HEK293 (cell line): ENCODE measurements at regions not wholly inside any gene's neighbourhood (a gene's known extent, or its start where the extent isn't known, plus 50 kb on each side); places are given as distances from the start of the nearest gene placed in this dataset.

Experiments used
- CTCF ChIP-seq: fragments of 450-650 bp; formaldehyde crosslinking; IDR thresholded peaks from 2 replicates; pipeline ENCODE4 v1.5.1; 2016; ENCODE audit warnings: missing biosample characterization, missing genetic modification characterization
- GLI4 ChIP-seq: fragments of 450-650 bp; formaldehyde crosslinking; IDR thresholded peaks from 2 replicates; pipeline ENCODE4 v1.5.1; 2016; ENCODE audit warnings: missing biosample characterization, missing genetic modification characterization
- REST ChIP-seq: fragments of 450-650 bp; formaldehyde crosslinking; IDR thresholded peaks from 2 replicates; pipeline ENCODE4 v1.5.1; 2016; ENCODE audit warnings: missing biosample characterization, missing genetic modification characterization
- YY1 ChIP-seq: fragments of 450-650 bp; formaldehyde crosslinking; IDR thresholded peaks from 2 replicates; pipeline ENCODE4 v1.5.1; 2018; ENCODE audit warnings: missing biosample characterization, missing genetic modification characterization
- ZBTB7A ChIP-seq: fragments of 450-650 bp; formaldehyde crosslinking; IDR thresholded peaks from 2 replicates; pipeline ENCODE4 v1.5.1; 2016; ENCODE audit warnings: low read depth, missing biosample characterization, missing genetic modification characterization
- ZEB2 ChIP-seq: fragments of 450-650 bp; formaldehyde crosslinking; IDR thresholded peaks from 2 replicates; pipeline ENCODE4 v1.5.1; 2016; ENCODE audit warnings: missing biosample characterization, missing genetic modification characterization
- ZNF138 ChIP-seq: fragments of 450-650 bp; formaldehyde crosslinking; IDR thresholded peaks from 2 replicates; pipeline ENCODE4 v1.5.1; 2016; ENCODE audit warnings: missing biosample characterization, missing genetic modification characterization, borderline replicate concordance
- ZNF155 ChIP-seq: fragments of 450-650 bp; formaldehyde crosslinking; IDR thresholded peaks from 2 replicates; pipeline ENCODE4 v1.5.1; 2016; ENCODE audit warnings: missing biosample characterization, missing genetic modification characterization
- ZNF292 ChIP-seq: fragments of 450-650 bp; formaldehyde crosslinking; IDR thresholded peaks from 2 replicates; pipeline ENCODE4 v1.5.1; 2016; ENCODE audit warnings: low read depth, missing biosample characterization, missing genetic modification characterization, borderline replicate concordance
- ZNF530 ChIP-seq: fragments of 450-650 bp; formaldehyde crosslinking; IDR thresholded peaks from 2 replicates; pipeline ENCODE4 v1.5.1; 2016; ENCODE audit warnings: low read depth, missing biosample characterization, missing genetic modification characterization
- ZNF555 ChIP-seq: fragments of 450-650 bp; formaldehyde crosslinking; conservative IDR thresholded peaks from 2 replicates; pipeline ENCODE4 v1.5.1; 2017; ENCODE audit warnings: missing biosample characterization, mild to moderate bottlenecking, missing genetic modification characterization, inconsistent platforms
- ZNF585B ChIP-seq: fragments of 450-650 bp; formaldehyde crosslinking; IDR thresholded peaks from 2 replicates; pipeline ENCODE4 v1.5.1; 2016; ENCODE audit warnings: missing biosample characterization, missing genetic modification characterization
- ZNF624 ChIP-seq: fragments of 450-650 bp; formaldehyde crosslinking; IDR thresholded peaks from 2 replicates; pipeline ENCODE4 v1.5.1; 2017; ENCODE audit warnings: missing biosample characterization, missing genetic modification characterization

GRCh38 chr4:24662542-24662941 lies 78.2 kb upstream of the DHX15 start:
- TF ChIP-seq CTCF (tag by site-specific recombination) (no peak), ZBTB7A (tag by site-specific recombination) (no peak), ZNF530 (tag by site-specific recombination) (no peak), ZNF555 (no peak), YY1 (tag by site-specific recombination) (no peak), REST (tag by site-specific recombination) (no peak), GLI4 (no peak), ZNF155 (tag by site-specific recombination) (no peak), ZEB2 (tag by site-specific recombination) (no peak), ZNF292 (tag by site-specific recombination) (no peak), ZNF138 (tag by site-specific recombination) (no peak), ZNF624 (tag by site-specific recombination) (no peak), ZNF585B (tag by site-specific recombination) (no peak)
